ENCODE measurements at regions not wholly inside any gene's neighbourhood (a gene's known extent, or its start where the extent isn't known, plus 50 kb on each side); places are given as distances from the start of the nearest gene placed in this dataset.

DNA sequence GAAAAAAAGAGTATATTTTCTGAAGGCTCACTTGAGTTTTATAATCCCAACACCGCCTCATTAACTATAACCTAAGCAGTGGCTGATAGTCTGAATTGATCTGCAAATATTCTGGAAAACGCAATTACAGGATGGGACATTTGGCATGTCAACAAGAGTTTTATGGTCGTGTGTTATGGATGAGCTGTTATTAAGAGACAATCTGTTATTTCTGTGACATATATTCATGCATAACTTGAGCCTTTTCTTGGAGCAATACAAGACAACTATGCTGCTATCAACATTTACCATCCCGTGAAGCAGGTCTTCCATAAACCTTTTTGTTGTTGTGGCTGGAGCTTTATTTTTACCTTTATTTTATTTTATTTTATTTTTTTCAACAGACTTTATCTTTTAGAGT, 164.4 kb downstream of the SCG2 start:
- TF ChIP-seq POLR2A (IDR thresholded peaks at IDR 0.05) = no peak
- TF ChIP-seq, protein P1, sequence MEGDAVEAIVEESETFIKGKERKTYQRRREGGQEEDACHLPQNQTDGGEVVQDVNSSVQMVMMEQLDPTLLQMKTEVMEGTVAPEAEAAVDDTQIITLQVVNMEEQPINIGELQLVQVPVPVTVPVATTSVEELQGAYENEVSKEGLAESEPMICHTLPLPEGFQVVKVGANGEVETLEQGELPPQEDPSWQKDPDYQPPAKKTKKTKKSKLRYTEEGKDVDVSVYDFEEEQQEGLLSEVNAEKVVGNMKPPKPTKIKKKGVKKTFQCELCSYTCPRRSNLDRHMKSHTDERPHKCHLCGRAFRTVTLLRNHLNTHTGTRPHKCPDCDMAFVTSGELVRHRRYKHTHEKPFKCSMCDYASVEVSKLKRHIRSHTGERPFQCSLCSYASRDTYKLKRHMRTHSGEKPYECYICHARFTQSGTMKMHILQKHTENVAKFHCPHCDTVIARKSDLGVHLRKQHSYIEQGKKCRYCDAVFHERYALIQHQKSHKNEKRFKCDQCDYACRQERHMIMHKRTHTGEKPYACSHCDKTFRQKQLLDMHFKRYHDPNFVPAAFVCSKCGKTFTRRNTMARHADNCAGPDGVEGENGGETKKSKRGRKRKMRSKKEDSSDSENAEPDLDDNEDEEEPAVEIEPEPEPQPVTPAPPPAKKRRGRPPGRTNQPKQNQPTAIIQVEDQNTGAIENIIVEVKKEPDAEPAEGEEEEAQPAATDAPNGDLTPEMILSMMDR (IDR thresholded peaks at IDR 0.05) = no peak

All from breast epithelium (tissue), 3 donors.